Bone marrow (tissue), 2 donors: ENCODE measurements at regions not wholly inside any gene's neighbourhood (a gene's known extent, or its start where the extent isn't known, plus 50 kb on each side); places are given as distances from the start of the nearest gene placed in this dataset.

ENCODE experiments used
- DNase-seq, 2 donors: peaks; one replicate each; lab custom pipeline; 2025; lab: John Stamatoyannopoulos, UW

GRCh38 chr5:20554001-20554400 lies 566.0 kb upstream of the CDH18 start:
- no peak for DNase-seq

DNA sequence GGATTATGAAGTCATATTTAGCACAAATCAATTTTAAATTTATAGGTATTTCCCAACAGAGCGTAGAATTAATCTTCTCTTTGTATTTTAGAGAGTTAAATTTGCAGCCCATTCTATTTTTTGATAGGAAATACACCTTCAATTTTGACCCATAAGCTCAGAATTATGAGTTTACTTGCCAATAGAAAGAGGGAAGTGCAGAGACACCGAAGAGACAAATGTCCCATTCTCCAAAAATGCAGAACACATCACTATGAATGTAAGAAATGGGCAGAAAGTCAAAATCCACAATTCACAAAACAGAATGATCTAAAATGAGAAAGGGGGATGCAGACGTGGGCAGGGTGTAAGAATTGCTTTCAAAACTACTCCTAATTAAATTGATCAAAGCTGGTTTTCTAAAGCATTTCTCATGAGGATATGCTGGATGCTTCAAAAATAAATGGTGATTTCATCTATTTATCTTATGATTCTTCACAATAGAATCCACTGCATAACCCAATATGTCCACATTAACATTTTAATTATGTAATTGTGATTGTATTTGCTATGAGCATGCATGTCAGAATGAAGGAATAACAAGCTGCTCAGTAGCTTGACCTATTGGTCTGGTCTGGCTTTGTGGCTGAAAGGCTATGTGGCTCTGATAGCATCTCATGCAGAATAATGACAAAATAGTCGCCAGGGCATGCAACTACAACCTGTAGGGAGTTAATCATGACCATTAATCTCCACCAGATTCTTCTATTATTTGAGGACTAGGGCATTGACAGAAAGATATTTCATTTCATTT lies 550.1 kb upstream of the CDH18 start:
- no peak for DNase-seq

- no peak for DNase-seq
Measured at GRCh38 chr5:20536813-20537212, 548.8 kb upstream of the CDH18 start.

- peak in 1 of 2 donors; percentile 46 for DNase-seq
Measured at GRCh38 chr5:20536341-20536740, 548.3 kb upstream of the CDH18 start.

DNA sequence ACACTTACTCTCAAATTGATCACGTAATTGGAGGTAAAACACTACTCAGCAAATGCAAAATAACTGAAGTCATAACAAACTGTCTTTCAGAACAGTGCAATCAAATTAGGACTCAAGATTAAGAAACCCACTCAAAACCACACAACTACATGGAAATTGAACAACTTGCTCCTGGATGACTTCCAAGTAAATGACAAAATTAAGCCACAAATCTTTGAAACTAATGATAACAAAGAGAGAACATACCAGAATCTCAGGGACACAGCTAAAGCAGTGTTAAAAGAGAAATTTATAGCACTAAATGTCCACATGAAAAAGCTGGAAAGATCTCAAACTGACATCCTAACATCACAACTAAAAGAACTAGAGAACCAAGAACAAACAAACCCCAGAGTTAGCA lies 540.5 kb upstream of the CDH18 start:
- no peak for DNase-seq

GRCh38 chr5:20524991-20525529 lies 537.1 kb upstream of the CDH18 start:
- DNase-seq, result no peak

- no peak for DNase-seq
Measured at GRCh38 chr5:20522905-20523482, 535.0 kb upstream of the CDH18 start.

- no peak for DNase-seq
Measured at GRCh38 chr5:20515606-20516005, 527.6 kb upstream of the CDH18 start.

- no peak for DNase-seq
Measured at GRCh38 chr5:20514145-20514544, 526.1 kb upstream of the CDH18 start.

GRCh38 chr5:20500546-20500945 lies 512.5 kb upstream of the CDH18 start:
- no peak for DNase-seq

DNA sequence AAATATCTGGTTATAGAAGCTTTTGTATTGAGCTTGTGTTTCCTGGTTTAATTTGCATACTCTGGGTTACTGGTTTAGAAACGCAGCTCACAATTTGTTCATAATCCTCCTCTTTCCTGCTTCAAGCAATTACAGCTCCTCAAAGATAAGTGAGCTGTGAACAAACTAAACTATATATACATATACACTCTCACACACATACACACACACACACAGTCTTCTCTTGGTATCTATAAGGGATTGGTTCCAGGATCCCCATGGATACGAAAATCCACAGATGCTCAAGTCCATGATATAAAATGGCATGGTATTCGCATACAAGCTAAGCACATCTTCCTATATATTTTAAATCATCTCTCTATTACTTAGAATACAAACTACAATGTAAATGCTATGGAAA lies 510.9 kb upstream of the CDH18 start:
- no peak for DNase-seq

DNA sequence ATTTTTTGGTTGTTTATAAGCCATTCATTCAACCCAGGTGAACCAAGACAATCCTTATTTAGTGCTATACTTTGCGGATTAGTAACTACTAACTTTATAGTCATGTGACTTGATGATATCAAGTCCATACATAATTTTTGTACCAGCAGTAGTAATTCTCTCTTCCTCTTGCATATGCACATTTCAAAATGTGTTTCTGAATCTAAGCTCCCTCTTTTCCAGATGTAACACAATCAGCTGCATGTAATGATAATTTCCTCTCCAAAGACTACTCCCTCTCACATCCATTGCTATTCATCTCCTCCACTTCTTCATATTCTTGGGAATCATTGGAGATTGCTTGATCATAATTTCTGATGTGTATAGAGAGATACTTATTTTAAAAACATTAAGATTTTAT lies 510.1 kb upstream of the CDH18 start:
- no peak for DNase-seq

- DNase-seq, result no peak
Measured at GRCh38 chr5:20497356-20497755, 509.4 kb upstream of the CDH18 start.

- no peak for DNase-seq
Measured at GRCh38 chr5:20494706-20495105, 506.7 kb upstream of the CDH18 start.

DNA sequence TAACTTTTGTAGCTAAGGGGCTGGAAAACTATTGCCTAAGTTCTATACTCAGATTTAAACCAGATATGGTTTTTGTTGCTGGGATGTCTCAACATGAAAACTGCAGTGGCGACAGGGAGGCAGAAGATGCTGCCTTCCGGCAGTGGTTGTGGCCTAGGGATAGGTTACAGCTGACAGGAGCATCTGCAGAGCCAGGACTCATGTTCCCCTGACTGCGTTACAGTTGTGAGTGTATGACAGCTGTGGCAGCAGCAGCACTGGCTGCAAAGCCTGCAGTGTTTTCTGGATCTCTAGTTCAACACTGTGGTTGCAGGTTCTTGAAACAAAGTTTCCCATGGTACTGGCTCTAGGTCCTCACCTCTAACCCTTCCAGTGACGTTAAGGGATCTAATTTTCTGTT lies 498.8 kb upstream of the CDH18 start:
- DNase-seq, result no peak

GRCh38 chr5:20476016-20476415 lies 488.0 kb upstream of the CDH18 start:
- no peak for DNase-seq

GRCh38 chr5:20470997-20471396 lies 483.0 kb upstream of the CDH18 start:
- no peak for DNase-seq

GRCh38 chr5:20469792-20470191 lies 481.8 kb upstream of the CDH18 start:
- no peak for DNase-seq

DNA sequence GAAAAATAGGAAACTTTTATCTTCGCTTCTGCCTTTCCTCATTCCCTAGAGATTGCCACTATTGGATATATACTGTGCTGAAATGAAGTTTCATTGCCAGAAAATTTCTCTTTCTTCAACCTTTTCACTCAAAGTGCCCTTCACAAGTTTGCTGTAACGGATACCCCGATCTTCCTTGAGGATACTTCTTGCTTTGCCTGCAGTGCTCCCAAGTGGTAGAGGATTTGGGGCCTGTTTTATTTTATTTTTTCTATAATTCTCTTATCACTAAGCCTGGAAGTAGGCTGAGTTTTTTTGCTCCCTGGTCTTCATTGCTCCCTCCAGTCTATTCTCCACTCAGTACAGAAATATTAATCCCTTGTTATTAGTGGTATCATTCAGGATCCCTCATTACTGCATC lies 481.4 kb upstream of the CDH18 start:
- no peak for DNase-seq

DNA sequence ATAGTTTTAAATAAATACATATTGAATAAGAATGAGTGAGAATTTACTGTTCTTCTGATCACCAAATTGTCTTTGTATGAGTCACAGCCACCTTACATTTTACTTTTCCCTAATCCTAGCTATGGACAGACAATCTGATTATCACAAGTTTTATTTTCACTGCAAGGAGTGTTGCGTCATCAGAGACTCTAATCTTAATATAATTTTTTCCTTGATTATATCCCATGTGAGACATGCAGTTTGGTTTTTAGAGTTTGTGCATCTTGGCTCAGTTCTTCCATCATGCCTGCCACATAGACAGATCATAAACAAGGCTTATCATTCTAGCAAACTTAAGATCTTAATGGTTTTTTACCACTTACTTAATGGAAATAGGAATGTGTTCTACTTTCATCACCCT lies 478.5 kb upstream of the CDH18 start:
- no peak for DNase-seq

DNA sequence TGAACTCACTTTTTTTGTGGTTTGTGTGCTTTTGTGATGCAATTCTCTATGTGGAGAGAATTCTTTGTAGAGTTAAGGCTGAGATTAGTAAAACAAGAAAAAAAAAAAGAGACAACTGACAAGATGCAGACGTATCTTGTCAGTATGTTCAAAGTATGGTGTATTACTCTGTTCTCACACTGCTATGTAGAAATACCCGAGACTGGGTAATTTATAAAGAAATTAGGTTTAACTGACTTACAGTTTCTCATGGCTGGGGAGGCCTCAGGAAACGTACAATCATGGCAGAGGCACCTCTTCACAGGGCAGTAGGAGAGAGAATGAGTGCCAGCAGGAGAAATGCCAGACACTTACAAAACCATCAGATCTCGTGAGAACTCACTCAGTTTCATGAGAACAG lies 475.2 kb upstream of the CDH18 start:
- no peak for DNase-seq

DNA sequence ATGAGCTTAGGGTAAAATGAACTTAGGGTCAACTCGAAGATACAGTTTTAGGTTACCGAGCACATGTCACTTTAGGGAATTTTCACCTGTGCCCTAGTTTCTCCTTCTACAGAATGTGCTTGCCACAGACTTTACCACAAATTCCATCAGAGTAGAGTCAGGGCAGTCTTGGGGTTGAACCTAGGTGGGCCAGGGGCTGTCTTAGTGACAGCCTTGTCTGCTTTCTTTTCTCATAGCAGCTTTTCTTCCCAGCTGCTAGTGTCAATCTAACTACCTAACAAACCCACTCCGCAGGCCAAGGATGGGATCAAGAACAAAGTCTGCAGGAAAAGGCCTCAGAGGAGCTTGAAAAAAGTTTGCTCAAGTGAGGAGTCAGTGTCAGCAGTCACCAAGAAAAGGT lies 458.1 kb upstream of the CDH18 start:
- no peak for DNase-seq

DNA sequence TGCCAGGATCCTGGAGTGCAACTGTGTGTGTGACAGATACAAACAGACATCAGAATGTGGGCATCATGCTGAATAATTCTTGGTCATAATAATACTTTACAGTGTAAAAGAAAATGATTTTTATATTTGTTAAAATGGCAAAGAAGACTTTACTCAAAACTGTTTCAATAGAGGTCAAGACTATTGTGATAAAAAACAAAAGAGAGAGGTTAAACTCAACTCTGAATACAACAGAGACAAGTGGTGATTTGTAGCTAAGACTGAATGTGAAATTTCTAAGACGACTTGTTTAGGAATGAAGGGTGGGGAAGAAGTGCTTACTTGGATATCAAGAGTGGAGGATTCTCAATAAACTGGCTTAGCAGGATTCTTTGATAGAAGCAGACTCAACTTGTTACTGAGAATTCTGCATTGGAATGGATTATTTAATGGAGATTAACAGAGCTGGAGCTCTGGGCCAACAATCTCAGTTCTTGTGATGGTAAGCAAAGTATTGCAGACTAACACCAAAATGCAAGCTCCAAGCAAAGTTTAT lies 457.4 kb upstream of the CDH18 start:
- DNase-seq, result no peak
